Skeletal muscle tissue (tissue), 3 donors: ENCODE measurements at regions not wholly inside any gene's neighbourhood (a gene's known extent, or its start where the extent isn't known, plus 50 kb on each side); places are given as distances from the start of the nearest gene placed in this dataset.

Experiments
- H3K27ac ChIP-seq: one replicate; pipeline ENCODE4 v1.7.0; 2013; ENCODE audit warnings: mild to moderate bottlenecking, low read depth, low read length, inconsistent platforms
- H3K27me3 ChIP-seq, 3 donors: one replicate each; pipeline ENCODE4 v1.7.0; 2013; ENCODE audit warnings: low read length in 3 of 3; ENCODE audit not compliant: control insufficient read depth in 3 of 3, insufficient read depth in 3 of 3
- H3K36me3 ChIP-seq, 3 donors: one replicate each; pipeline ENCODE4 v1.7.0; 2013; ENCODE audit warnings: low read length in 3 of 3; ENCODE audit not compliant: control insufficient read depth in 3 of 3, insufficient read depth in 3 of 3
- H3K4me1 ChIP-seq, 3 donors: one replicate each; pipeline ENCODE4 v1.7.0; 2013; ENCODE audit warnings: low read length in 3 of 3, mild to moderate bottlenecking in 3 of 3; ENCODE audit not compliant: control insufficient read depth in 3 of 3, insufficient read depth in 3 of 3
- H3K4me3 ChIP-seq, 3 donors: one replicate each; pipeline ENCODE4 v1.7.0; 2013; ENCODE audit warnings: low read length in 3 of 3
- H3K9ac ChIP-seq, 3 donors: one replicate each; pipeline ENCODE4 v1.7.0; 2013; ENCODE audit warnings: low read length in 3 of 3, mild to moderate bottlenecking in 3 of 3, moderate library complexity in 2 of 3, low read depth in 1 of 3
- H3K9me3 ChIP-seq, 3 donors: one replicate each; pipeline ENCODE4 v1.7.0; 2013; ENCODE audit warnings: low read length in 3 of 3; ENCODE audit not compliant: control insufficient read depth in 3 of 3
- donor health status: Osteomylitis.

DNA sequence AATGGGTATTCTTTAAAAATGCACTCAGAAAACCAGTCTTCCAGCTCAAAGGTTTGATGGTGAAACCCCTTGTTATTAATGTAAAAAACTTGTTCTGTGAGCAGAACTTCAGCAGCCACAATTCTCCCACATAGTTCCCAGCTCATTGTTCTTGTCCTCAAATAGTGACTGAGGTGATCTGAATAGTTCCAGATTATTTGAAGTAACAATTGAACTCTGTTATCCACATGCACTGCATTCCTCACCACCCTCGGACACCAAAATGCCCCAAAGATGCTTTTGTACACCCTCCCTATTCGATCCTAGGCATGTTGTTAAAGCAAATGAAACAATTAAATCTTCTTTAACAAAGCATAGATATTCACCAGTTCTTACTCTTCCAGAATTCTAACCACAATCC, 2186.8 kb upstream of the CELF4 start:
- no peaks in the 10 kb centered on the region for H3K4me1 ChIP-seq
- H3K27ac ChIP-seq, result no peak overlapping the region
- no peaks in the 10 kb centered on the region for H3K9me3 ChIP-seq
- no peak overlapping the region for H3K4me3 ChIP-seq
- no peaks in the 10 kb centered on the region for H3K36me3 ChIP-seq
- H3K27me3 ChIP-seq, result no peaks in the 10 kb centered on the region
- no peak overlapping the region for H3K9ac ChIP-seq

DNA sequence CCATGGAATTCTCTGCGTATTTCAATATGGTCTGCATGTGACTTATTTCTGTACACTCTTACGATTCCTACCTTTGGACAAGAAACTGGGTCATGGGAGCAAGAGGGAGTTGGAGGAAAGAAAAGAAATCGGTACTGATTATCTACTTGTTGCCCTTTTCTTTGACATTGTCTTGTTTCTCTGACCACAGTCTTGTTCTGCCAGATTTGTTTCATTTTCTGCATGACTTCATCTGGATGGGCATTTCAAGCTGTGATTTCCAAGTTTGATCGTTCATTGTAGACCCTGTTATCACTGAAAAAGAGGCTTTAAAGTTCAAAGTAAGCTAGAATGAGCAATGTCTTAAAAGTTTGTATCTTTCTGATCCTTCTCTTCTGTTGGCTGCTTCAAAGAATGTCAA, 2186.3 kb upstream of the CELF4 start:
- Histone ChIP-seq H3K9me3 (no peaks in the 10 kb centered on the region), H3K4me1 (no peaks in the 10 kb centered on the region), H3K9ac (no peak overlapping the region), H3K4me3 (no peak overlapping the region), H3K27me3 (no peaks in the 10 kb centered on the region), H3K27ac (no peak overlapping the region), H3K36me3 (no peaks in the 10 kb centered on the region)

DNA sequence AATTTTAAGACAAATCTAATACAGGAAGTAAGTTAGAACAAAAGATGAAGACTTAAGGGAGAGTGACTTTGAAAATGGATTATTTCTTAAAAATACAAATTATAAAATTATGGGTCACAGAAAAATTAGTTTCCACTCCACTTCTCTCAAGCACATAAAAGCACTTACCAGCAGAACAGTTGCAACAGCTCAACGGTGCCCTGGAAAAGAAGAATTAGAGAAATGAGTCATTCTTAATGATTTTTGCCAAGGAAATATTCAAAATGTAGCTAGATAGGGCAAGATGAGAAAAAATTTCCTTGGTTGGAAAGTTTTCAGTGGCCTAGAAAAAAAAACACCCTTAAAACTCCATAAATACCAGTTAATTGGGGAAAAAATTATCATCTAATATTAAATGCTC, 2185.6 kb upstream of the CELF4 start:
- Histone ChIP-seq H3K4me1 (no peaks in the 10 kb centered on the region), H3K4me3 (no peak overlapping the region), H3K9me3 (no peaks in the 10 kb centered on the region), H3K36me3 (no peaks in the 10 kb centered on the region), H3K27ac (no peak overlapping the region), H3K9ac (no peak overlapping the region), H3K27me3 (no peaks in the 10 kb centered on the region)

DNA sequence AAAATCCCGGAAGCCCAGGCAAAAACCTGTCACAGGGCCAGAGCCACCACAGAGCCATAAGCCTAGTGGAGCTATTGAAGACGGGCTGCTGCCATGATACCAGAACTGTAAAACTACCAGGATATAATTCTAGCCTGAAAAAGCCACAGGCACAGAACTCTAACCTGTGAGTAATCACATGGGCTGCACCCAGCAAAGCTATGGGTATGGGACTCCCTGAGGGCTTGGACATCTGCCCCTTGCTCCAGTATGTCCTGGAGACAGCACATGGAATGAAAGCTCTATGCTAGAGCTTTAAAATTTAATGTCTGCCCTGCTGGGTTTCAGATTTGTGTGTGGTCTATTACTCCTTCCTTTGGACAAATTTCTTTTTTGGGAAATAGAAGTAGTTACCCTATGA, 2183.6 kb upstream of the CELF4 start:
- no peaks in the 10 kb centered on the region for H3K9me3 ChIP-seq
- no peaks in the 10 kb centered on the region for H3K27me3 ChIP-seq
- no peaks in the 10 kb centered on the region for H3K36me3 ChIP-seq
- H3K4me3 ChIP-seq, result no peak overlapping the region
- no peaks in the 10 kb centered on the region for H3K4me1 ChIP-seq
- H3K27ac ChIP-seq, result no peak overlapping the region
- no peak overlapping the region for H3K9ac ChIP-seq

DNA sequence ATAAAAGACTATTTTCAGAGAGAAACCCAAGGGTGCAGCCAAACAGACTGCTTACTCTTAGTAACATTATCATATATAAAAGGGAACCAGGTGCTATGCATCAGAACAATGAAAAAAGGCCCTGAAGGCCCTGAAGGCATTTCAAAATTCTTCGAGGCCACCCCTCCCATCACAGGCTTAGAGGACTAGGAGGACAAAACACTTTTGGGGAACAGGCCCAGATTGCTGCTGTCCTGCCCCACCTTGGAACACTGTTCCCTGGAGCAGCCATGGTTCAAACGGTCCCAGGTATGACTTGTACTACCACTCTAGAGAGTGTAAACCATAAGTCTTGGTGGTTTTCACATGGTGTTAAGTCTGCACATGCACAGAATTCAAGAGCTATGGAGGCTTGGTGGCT, 2183.1 kb upstream of the CELF4 start:
- H3K36me3 ChIP-seq, result no peaks in the 10 kb centered on the region
- no peaks in the 10 kb centered on the region for H3K9me3 ChIP-seq

DNA sequence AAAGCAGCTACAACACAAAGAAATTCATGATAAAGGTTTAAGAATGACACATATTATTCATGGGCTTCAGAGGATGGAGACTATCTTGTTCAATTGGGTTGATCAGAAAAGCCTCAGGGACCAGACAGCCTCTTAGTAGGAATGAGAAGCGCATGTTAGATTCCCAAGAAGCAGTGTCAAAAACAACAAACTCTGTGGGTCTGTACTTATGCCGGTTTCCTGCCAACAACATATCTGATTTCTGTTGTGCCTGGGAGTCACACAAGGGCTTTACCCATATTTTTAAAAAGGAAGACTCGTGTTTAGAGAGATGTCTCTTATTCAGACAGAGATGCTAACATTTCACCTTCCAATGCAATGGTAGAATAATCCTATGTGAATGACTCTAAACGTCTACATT, 2180.6 kb upstream of the CELF4 start:
- no peaks in the 10 kb centered on the region for H3K9me3 ChIP-seq
- H3K4me1 ChIP-seq, result no peaks in the 10 kb centered on the region
- no peak overlapping the region for H3K9ac ChIP-seq
- H3K36me3 ChIP-seq, result no peaks in the 10 kb centered on the region
- no peaks in the 10 kb centered on the region for H3K27me3 ChIP-seq
- H3K27ac ChIP-seq, result no peak overlapping the region
- no peak overlapping the region for H3K4me3 ChIP-seq

More for the DNA sequence above, 2183.1 kb upstream of the CELF4 start:
- Histone ChIP-seq H3K27ac (no peak overlapping the region), H3K9ac (no peak overlapping the region), H3K4me3 (no peak overlapping the region), H3K27me3 (no peaks in the 10 kb centered on the region), H3K4me1 (no peaks in the 10 kb centered on the region)

DNA sequence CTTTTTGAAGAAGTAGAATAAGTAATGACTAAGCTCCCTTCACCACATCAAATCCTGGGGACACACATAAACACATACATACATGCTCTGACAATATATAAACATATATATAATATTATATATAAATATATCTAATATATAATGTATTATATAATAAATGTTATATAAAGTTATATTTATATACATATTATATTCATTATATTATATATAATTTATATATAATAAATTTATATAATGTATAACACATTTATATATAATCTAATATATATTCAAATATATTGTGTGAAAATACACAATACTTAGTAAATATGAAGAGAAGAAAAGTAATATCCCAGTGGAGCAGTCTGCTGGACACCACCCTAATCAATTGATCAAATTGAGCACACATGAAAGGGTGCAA, 2177.9 kb upstream of the CELF4 start:
- H3K4me1 ChIP-seq, result no peaks in the 10 kb centered on the region
- no peaks in the 10 kb centered on the region for H3K27me3 ChIP-seq
- no peak overlapping the region for H3K9ac ChIP-seq
- H3K27ac ChIP-seq, result no peak overlapping the region
- H3K36me3 ChIP-seq, result no peaks in the 10 kb centered on the region
- H3K4me3 ChIP-seq, result no peak overlapping the region
- H3K9me3 ChIP-seq, result no peaks in the 10 kb centered on the region

DNA sequence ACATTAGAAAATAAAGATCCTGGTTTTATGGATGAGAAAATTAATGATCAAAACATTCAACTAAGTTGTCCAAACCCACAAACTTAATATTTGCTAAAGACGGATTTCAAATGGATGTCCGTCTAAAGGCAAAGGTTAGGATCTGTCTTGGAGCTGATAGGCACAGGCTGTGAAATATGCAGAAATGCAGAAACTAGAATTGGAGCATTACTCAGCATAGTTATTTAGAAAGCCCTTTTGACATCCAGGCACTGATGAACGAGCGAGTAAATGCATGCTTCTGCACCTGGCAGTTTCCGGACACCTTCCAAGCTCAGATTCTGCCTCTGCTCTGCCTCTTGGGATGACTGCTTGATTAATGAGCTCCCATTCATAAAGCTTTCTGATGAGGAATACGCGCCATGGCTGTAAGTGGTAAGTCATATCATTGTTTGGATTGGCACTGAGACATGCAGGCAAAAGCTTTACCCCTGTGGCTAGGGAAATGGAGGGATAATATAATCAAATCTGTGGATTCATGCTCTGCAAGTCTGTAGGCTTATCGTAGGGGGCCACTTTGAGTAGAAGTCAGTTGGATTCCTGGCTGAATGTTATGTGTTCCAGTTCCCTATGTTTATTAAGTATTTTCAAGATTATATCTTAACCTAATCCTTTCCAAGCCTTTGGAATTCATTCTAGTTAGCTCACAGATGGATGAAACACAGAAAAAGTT, 2176.3 kb upstream of the CELF4 start:
- Histone ChIP-seq H3K9me3 (no peaks in the 10 kb centered on the region), H3K4me1 (no peaks in the 10 kb centered on the region), H3K27ac (no peak overlapping the region), H3K27me3 (no peaks in the 10 kb centered on the region), H3K9ac (no peak overlapping the region), H3K4me3 (no peak overlapping the region), H3K36me3 (no peaks in the 10 kb centered on the region)

DNA sequence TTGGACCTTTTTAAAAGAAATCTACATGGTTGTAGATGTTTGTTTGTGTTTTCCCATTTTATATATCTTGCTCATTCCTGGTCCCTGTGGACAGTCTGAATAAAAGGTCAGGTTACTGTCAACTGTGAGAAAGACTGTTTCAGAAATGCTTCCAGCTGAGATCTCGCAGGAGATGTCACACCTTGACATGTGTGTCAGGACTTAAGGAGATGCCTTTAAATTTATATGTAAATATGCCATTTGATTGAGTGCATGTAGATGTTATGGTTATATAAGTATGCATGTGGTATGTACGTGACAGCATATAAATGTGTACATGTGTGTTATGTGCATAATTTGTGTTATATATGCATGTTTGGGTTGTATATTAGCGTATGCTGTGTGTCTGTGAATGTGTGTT, 2172.3 kb upstream of the CELF4 start:
- Histone ChIP-seq H3K27ac (no peak overlapping the region), H3K4me1 (no peaks in the 10 kb centered on the region), H3K9me3 (no peaks in the 10 kb centered on the region), H3K27me3 (no peaks in the 10 kb centered on the region), H3K36me3 (no peaks in the 10 kb centered on the region), H3K4me3 (no peak overlapping the region), H3K9ac (no peak overlapping the region)

DNA sequence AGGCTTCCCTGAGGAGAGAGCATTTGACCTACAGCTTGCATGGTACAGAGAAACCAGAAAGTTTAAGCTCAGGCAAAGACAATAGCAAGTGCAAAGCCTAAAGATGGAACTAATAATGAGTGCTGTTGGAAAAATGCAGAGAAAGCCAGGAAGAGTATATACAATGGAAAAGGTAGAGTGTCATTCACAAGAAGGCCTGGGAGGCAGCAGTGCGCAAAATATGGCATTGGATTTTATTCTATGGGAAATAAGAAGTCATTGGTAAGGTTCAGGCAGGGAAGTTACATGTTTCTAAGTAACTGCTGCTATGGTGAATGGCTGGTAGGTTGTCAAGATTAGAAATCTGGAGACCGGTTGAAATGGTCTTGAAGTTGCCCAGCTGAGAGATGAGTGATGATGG, 2167.3 kb upstream of the CELF4 start:
- Histone ChIP-seq H3K4me1 (no peaks in the 10 kb centered on the region), H3K27ac (no peak overlapping the region), H3K4me3 (no peak overlapping the region), H3K27me3 (no peaks in the 10 kb centered on the region), H3K9ac (no peak overlapping the region), H3K36me3 (no peaks in the 10 kb centered on the region), H3K9me3 (no peaks in the 10 kb centered on the region)

DNA sequence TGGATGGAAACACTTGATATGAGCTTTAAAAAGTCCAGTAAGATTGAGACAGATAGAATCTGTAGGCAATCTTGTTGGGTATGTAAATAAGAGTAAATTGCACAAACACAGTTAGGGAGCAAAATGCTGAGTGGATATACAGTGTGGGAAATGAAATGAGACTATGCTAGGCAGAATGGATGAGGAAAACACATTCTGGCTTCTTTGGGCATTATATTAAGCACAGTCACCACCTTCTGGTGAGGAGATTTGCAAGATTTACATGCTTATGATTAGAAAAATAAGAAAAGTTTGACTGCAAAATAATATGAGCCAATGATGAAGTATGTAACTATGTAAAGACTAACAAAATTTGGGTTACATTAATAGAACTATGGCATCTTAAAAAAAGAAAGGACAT, 2165.0 kb upstream of the CELF4 start:
- H3K27ac ChIP-seq, result no peak overlapping the region
- H3K9ac ChIP-seq, result no peak overlapping the region
- no peaks in the 10 kb centered on the region for H3K9me3 ChIP-seq
- H3K27me3 ChIP-seq, result no peaks in the 10 kb centered on the region
- H3K36me3 ChIP-seq, result no peaks in the 10 kb centered on the region
- no peak overlapping the region for H3K4me3 ChIP-seq
- no peaks in the 10 kb centered on the region for H3K4me1 ChIP-seq
